H54 (cell line): ENCODE measurements at regions not wholly inside any gene's neighbourhood (a gene's known extent, or its start where the extent isn't known, plus 50 kb on each side); places are given as distances from the start of the nearest gene placed in this dataset.
"Not testable (repeated sequence)": the region's sequence is repeated elsewhere in the genome, so short reads cannot be mapped to it uniquely, and the experiment has no call there.

Source experiments
- DNase-seq: peaks from one replicate; pipeline ENCODE4 v3.0.0; 2011; ENCODE audit warnings: low spot score, mixed read lengths; ENCODE audit not compliant: insufficient read length
- FAIRE-seq: peaks from 3 replicates; lab custom pipeline; 2011; peaks lifted over from hg19 to GRCh38; lab: Jason Lieb, UNC
- POLR2A ChIP-seq: IDR thresholded peaks from 2 replicates; pipeline ENCODE4 v1.6.1; 2011; ENCODE audit warnings: low read depth, mild to moderate bottlenecking, low read length

DNA sequence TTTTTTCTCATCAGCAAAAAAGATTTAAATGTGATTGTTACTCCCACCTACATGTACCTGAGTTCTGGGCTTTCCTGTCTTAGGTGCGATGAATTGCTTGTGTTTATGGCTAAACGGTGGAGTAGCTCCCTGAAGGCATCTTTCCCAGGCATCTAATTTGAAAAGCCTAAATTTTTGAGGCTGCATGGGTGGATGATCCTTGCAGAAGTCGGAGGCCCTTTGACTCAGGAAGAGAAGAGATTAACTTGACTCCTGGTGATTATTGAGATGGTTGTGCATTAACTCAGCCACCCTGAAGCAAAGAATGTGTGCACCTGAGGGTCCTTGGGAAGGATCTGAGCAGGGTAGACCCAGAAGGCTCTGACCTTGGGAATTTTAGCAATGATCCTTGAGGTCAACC, 155.6 kb upstream of the SEMA3C start:
- no peak for DNase-seq
- no peak for TF ChIP-seq POLR2A
- FAIRE-seq, result no peak

DNA sequence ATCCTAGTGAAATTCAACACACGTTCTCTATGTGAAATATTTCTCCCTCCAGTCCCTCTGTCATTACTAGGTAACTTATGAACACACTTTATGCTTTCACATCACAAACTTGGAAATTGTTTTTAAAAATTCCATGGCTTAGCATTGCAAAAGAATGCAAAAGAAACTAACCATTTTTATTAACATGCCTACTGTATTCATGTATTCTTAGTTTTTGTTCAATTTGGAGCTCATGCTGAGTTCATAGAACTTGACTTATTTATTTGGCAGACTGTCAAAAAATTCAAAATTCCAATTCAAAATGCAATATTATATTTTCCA, 155.0 kb upstream of the SEMA3C start:
- FAIRE-seq, result no peak
- TF ChIP-seq POLR2A, result no peak
- DNase-seq, result no peak

DNA sequence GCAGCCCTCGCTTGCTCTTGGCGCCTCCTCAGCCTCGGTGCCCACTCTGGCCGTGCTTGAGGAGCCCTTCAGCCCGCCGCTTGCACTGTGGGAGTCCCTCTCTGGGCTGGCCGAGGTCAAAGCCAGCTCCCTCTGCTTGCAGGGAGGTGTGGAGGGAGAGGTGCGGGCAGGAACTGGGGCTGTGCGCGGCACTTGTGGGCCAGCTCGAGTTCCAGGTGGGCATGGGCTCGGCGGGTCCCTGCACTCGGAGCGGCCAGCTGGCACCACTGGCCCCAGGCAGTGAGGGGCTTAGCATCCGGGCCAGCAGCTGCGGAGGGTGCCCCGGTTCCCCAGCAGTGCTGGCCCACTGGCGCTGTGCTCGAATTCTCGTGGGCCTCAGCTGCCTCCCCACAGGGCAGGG, 152.1 kb upstream of the SEMA3C start:
- FAIRE-seq (no peak), DNase-seq (no peak)
- no peak for TF ChIP-seq POLR2A

DNA sequence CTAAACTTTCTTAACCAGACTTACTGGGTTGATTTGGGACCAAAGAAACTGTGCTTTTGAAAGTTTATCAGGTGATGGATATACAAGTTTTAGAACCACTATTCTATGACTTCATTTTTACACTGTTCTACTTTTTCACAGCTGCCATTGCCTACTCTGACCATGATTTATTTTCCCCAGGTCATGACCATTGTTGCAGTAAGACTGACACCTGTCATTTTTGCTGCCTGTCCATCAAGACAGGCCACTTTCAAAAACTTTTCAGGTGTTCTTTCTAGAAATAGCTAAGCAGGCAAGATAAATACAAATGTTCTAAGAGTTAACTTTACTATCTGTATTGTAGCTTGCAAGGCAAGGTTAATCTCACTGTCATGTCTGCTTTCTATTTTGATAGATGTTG, 147.9 kb upstream of the SEMA3C start:
- FAIRE-seq, result no peak
- no peak for DNase-seq
- TF ChIP-seq POLR2A, result no peak

DNA sequence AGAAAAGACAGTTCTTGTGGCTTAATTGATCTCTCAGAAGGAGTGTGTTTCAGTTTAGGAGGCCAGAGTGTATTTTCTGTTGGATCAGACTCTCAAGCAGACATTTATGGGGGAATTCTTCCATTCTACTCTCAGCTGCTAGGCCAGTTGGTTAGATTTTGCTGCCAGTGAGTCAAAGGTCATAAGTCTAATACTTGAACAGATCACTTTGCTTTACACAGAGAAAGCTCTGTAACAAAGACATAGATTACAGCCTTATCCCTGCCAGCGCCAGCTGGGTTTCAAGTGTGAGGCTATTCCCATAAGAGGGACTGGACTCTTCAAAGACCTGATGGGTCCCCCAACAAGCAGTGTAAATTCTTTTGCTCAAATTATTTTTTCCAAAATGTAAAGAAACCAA, 145.6 kb upstream of the SEMA3C start:
- FAIRE-seq (peak; percentile 27), DNase-seq (no peak)
- no peak for TF ChIP-seq POLR2A

DNA sequence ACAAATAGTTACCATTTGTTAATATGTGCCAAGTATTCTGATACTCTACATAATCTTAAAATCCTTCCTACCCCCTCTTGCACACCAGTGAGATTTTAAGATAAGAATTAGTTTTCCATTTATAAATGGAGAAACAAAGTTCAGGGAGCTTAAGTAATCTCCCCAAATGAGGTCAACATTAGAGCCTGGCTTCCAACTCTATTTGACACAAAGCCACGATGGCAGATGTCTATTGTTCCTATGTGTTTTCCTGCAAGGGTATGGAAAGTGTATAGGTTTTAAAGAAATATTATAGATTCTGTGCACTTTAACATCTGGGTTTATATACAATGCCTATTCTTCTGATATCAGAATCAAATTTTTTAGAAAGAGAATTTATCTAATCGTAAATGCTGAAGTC, 143.9 kb upstream of the SEMA3C start:
- no peak for TF ChIP-seq POLR2A
- DNase-seq, result no peak
- no peak for FAIRE-seq

DNA sequence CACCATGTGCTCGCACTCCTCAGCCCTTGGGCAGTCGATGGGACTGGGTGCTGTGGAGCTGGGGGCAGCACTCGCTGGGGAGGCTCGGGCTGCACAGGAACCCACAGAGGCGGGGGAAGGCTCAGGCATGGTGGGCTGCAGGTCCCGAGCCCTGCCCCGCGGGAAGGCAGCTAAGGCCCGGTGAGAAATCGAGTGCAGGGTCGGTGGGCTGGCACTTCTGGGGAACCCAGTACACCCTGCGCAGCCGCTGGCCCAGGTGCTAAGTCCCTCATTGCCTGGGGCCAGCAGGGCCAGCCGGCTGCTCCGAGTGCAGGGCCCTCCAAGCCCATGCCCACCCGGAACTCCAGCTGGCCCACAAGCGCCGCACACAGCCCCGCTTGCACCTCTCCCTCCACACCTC, 138.6 kb upstream of the SEMA3C start:
- not testable (repeated sequence) for DNase-seq, FAIRE-seq

DNA sequence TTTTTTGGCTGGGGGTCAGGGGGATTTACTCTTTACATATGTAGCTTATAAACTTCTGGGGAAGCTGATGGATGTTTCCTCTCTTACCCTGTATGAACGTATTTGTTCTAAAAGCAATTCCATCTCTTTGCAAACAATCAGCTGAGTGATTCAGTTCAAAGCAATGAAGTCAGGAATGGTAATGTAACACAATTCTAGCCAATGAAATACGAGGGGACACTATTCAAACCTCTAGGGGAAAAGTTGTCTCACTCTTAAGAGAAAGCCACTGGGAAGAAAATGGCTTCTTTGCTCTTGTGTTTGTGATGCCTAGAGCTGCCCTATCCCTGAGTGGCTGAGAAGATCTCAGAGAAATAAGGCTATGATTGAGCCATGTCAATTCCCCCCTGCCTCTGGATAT, 134.8 kb upstream of the SEMA3C start:
- TF ChIP-seq POLR2A, result no peak
- FAIRE-seq (no peak), DNase-seq (no peak)

DNA sequence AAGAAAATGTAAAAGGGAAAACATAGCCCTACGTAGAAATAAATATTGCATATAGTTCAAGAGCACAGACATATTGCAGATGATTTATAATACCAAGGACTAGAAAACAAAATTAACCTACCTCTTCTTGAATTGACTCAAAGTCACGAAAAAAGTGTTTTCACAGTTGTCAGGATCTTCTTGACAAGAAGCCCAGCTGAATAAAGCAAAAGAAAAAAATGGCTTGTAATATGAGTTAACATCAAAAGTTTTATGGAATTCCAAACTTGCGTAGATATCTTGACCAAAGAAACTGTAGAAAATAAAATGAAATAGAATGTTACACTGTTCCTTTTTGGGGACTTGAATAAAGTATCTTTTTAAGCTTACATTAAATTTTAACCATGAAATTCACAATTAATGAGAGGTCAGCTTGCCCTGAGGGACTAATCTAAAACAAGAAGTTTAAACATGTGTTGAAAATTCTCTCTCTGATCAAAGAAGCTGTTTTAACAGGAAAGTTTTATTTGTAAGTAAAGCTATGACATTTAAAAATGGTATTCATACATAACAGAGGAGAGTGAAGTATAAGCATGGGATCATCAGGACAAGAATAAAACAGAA, 133.1 kb upstream of the SEMA3C start:
- FAIRE-seq (no peak), DNase-seq (no peak)
- no peak for TF ChIP-seq POLR2A

DNA sequence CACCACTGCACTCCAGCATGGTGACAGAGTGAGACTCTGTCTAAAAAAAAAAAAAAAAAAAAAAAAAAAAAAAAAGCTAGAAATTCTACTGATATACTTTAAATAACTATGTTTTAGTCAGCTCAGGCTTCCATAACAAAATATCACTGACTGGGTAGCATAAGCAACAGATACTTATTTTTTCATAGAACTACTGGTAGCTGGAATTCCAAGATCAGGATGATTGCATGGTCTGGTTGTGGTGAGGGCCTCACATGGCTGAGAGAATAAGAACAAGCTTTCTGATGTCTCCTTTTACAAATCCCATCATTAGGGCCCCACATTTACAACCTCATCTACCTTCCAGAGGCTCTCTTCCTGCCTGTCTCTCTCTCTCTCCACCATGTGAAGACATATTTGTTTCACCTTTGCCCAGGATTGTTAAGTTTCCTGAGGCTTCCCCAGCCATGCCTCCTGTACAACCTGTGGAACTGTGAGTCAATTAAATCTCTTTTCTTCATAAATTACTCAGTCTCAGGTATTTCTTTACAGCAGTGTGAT, 126.7 kb upstream of the SEMA3C start:
- FAIRE-seq, result no peak

DNA sequence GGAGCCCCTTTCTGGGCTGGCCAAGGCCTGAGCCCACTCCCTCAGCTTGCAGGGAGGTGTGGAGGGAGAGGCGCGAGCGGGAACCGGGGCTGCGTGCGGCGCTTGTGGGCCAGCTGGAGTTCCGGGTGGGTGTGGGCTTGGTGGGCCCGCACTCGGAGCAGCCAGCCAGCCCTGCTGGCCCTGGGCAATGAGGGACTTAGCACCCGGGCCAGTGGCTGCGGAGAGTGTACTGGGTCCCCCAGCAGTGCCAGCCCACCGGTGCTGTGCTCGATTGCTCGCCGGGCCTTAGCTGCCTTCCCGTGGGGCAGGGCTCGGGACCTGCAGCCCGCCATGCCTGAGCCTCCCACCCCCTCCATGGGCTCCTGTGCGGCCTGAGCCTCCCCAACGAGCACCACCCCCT, 123.8 kb upstream of the SEMA3C start:
- DNase-seq, FAIRE-seq: not testable (repeated sequence)

More for the DNA sequence above, 126.7 kb upstream of the SEMA3C start:
- TF ChIP-seq POLR2A, result no peak
- no peak for DNase-seq

DNA sequence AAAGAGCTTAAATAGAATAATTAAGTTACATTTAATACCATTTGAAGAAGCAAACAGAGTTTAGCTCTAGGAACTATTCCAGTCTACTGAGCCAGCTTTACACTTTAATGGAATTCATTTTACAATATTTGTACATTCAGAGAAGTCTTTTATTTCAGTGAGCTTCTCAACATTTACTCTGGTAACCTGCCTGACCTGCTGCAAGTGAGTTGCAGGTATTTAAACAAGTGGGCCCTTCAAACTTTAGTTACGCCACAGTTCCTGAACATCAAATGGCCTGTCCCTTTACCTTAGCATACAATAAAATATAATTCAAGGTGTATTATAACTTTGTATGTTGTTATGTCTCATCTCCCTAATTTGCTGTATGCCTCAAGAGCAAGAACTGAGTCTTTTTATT, 121.6 kb upstream of the SEMA3C start:
- FAIRE-seq (no peak), DNase-seq (no peak)
- no peak for TF ChIP-seq POLR2A

DNA sequence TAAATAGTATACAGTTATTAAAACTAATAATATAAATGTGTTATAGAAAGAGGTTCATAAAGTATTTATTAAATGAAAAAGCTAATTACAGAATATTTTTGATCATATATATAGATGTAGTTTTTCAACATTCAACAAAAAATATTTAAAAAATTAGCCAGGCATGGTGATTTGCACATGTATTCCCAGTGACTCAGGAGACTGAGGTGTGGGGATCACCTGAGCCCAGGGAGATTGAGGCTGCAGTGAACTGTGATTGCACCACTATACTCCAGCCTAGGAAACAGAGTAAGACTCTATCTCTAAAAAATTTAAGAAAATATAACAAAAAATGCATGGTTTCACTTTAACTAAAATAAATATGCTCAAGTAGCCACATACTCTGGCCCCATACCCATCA, 118.0 kb upstream of the SEMA3C start:
- FAIRE-seq (no peak), DNase-seq (no peak)
- no peak for TF ChIP-seq POLR2A

DNA sequence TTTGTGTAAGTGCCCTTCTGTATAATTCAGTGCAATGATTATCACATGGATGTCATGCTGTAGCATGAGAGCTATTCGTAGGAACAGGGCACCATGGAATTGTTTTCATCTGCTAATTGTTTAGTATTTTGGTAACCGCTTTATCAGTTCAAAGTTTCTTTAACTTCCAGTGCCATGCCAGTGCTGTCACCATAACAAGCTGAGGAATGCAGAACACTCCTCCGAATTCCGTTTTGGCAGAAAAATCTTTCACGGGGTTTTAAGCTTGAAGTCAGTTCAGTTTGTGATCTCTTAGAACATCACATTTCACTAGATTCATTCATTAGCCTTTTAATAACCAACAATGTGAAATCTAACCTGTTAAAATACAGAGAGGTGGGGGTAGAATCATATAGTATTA, 117.2 kb upstream of the SEMA3C start:
- no peak for FAIRE-seq
- no peak for DNase-seq
- TF ChIP-seq POLR2A, result no peak

DNA sequence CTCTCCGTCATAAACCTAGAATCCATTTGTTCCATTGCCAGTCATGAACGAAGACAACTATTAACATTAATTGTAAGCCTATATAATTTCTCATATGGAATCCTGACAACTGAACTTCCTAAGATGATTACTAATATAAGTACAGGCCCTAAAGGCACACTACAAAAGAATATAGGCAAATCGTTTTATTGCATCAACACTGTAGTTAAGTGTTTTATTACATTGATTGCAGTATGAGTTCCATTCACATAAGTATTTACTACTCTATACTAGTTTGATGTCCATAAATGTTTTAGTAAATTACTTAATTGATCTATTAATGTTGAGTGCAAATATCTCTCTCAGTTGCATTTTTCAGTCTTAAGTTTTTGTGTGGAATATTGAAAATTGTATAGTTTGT, 113.1 kb upstream of the SEMA3C start:
- FAIRE-seq (no peak), DNase-seq (no peak)
- TF ChIP-seq POLR2A, result no peak

DNA sequence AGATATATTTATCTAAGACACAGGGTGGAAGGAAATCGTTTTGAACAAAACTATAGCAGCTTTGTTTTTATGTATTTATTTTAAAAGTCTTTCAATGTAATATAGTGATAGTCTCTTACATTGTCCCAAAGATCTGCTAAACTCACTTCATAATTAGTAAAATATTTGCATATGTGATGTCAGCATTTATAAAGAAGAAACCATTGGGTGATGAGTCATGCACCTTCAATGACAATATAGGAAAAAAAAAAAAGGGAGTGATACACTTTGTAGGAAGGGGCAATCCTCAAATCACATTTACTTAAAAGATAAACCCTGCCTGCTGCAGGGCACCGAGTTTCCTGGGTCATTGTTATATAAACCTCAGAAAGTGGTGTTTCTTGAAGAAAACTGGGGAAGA, 112.4 kb upstream of the SEMA3C start:
- TF ChIP-seq POLR2A, result no peak
- FAIRE-seq, result no peak
- DNase-seq, result no peak

DNA sequence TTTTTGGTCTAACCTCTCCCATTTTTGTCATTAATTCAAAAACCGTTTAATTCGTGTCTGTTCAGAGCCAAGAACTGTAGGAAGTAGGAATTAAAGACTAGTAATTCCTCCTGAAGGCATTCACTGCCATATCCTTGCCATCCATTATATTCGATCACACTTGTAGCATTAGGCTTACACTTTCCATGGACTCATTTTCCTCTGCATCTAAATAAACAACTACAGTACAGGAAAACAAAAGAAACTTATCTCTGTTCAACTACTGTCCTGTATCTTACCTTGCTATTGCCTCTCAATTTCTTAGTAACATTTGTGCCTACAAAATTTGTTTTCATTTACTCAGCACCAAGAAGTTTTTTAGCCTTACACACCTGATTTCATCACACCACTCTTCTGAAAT, 111.6 kb upstream of the SEMA3C start:
- FAIRE-seq, result peak; percentile 6
- no peak for DNase-seq
- TF ChIP-seq POLR2A, result no peak
